Tibial nerve (tissue), 4 donors: ENCODE measurements at regions not wholly inside any gene's neighbourhood (a gene's known extent, or its start where the extent isn't known, plus 50 kb on each side); places are given as distances from the start of the nearest gene placed in this dataset.

Experiments used
- DNase-seq, 2 donors: peaks; one replicate each; pipeline ENCODE4 v3.0.0-alpha.2; 2019; ENCODE audit warnings: low spot score in 2 of 2
- H3K27ac ChIP-seq, 4 donors: fragments of 200-600 bp; sonication (generic) in 3 of 4; one replicate each; pipeline ENCODE4 v1.5.1; 2017 to 2019; ENCODE audit warnings: mild to moderate bottlenecking in 1 of 4
- H3K27me3 ChIP-seq, 2 donors: fragments of 200-600 bp; sonication (generic) in 1 of 2; one replicate each; pipeline versions ENCODE4 v1.5.1 to v1.6.0; 2017 to 2019
- H3K36me3 ChIP-seq, 3 donors: fragments of 200-600 bp; sonication (generic); one replicate each; pipeline ENCODE4 v1.5.1; 2018 to 2019
- H3K4me1 ChIP-seq, 4 donors: fragments of 200-600 bp; sonication (generic) in 3 of 4; one replicate each; pipeline ENCODE4 v1.5.1; 2017 to 2019
- H3K4me3 ChIP-seq, 4 donors: fragments of 200-600 bp; sonication (generic) in 3 of 4; one replicate each; pipeline ENCODE4 v1.5.1; 2017 to 2019; ENCODE audit warnings: mild to moderate bottlenecking in 1 of 4, moderate library complexity in 1 of 4
- H3K9me3 ChIP-seq, 4 donors: fragments of 200-600 bp; sonication (generic) in 3 of 4; one replicate each; pipeline ENCODE4 v1.5.1; 2017 to 2019
- EP300 ChIP-seq, 2 donors: sonication (generic); formaldehyde crosslinking; IDR thresholded peaks; one replicate each; pipeline ENCODE4 v1.6.1; 2017; ENCODE audit warnings: antibody characterized with exemption in 2 of 2, mild to moderate bottlenecking in 1 of 2
- POLR2A ChIP-seq, 2 donors: fragments of 450-650 bp; IDR thresholded peaks; one replicate each; pipeline ENCODE4 v1.6.1; 2017; ENCODE audit warnings: antibody characterized with exemption in 2 of 2, mild to moderate bottlenecking in 2 of 2, moderate library complexity in 2 of 2
- WGBS, 2 donors: methylation state at CpG; one replicate each; pipeline ENCODE4 v1.1.5; 2018; 5-methylcytosine and 5-hydroxymethylcytosine counted together
- TF ChIP-seq, protein P1 (sequence below), 5 experiments: fragments of 200-600 bp in 3 of 5; fragments of 450-650 bp in 2 of 5; sonication (generic) in 3 of 5; IDR thresholded peaks; one replicate each; pipeline ENCODE4 v1.5.1; 2016 to 2019; ENCODE audit warnings: antibody characterized with exemption in 5 of 5, mild to moderate bottlenecking in 3 of 5, moderate library complexity in 2 of 5

DNA sequence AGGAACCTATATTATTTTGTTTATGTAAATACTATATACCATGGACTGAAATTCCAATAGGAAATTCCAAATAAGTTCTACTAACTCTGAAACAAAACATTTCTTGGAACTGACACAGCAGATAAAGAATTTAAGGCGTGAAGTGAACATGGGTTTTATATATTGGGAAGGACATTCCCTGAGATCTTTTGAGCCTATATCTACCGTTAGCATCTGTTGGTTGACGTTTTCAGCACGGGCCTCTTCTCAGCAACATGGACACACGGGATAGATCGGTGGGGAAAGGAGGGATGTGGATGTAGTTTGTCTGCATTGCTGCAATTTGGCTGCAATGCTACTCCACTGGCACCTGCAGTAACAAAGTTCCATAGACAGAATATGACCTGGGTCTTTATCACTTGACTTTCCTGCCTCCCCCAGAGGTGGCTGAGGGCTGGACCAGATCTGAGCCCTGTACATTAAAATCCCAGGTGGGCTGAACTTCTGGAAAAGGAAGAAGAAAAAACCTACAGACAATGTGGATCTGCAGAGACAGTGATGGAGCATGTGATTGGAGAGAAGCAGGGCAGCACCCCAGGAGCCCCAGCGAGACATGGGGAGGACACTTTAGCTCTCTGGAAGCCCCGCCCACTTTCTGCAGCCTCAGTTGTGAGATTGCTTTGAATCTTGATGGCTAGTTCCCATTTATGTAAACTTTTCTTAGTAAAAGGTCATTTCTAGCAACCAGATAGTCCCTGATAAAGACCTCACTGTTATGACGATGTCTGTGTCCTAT is 91.2 kb upstream of the CPEB4 start:
- no peak overlapping the region for H3K27ac ChIP-seq
- WGBS, 2 donors = 64 to 71% methylated on average over 9 of the region's 9 CpGs
- TF ChIP-seq, protein P1, sequence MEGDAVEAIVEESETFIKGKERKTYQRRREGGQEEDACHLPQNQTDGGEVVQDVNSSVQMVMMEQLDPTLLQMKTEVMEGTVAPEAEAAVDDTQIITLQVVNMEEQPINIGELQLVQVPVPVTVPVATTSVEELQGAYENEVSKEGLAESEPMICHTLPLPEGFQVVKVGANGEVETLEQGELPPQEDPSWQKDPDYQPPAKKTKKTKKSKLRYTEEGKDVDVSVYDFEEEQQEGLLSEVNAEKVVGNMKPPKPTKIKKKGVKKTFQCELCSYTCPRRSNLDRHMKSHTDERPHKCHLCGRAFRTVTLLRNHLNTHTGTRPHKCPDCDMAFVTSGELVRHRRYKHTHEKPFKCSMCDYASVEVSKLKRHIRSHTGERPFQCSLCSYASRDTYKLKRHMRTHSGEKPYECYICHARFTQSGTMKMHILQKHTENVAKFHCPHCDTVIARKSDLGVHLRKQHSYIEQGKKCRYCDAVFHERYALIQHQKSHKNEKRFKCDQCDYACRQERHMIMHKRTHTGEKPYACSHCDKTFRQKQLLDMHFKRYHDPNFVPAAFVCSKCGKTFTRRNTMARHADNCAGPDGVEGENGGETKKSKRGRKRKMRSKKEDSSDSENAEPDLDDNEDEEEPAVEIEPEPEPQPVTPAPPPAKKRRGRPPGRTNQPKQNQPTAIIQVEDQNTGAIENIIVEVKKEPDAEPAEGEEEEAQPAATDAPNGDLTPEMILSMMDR (IDR thresholded peaks at IDR 0.05) = no peak
- TF ChIP-seq POLR2A (IDR thresholded peaks at IDR 0.05) (no peak), EP300 (IDR thresholded peaks at IDR 0.05) (no peak)

GRCh38 chr5:173798127-173798810 is 89.9 kb upstream of the CPEB4 start:
- TF ChIP-seq, protein P1 (IDR thresholded peaks at IDR 0.05) = no peak
- TF ChIP-seq EP300 (IDR thresholded peaks at IDR 0.05) = no peak
- TF ChIP-seq POLR2A (IDR thresholded peaks at IDR 0.05) = no peak
- DNase-seq = no peak
- Histone ChIP-seq H3K27ac (no peak overlapping the region), H3K4me3 (no peak overlapping the region), H3K9me3 (no peaks in the 10 kb centered on the region), H3K27me3 (no peaks in the 10 kb centered on the region), H3K36me3 (no peaks in the 10 kb centered on the region), H3K4me1 (no peaks in the 10 kb centered on the region)
- 81 to 89% methylated on average over 4 of the region's 4 CpGs for WGBS, 2 donors

More for the DNA sequence above, 91.2 kb upstream of the CPEB4 start:
- H3K4me1 ChIP-seq = no peaks in the 10 kb centered on the region
- DNase-seq = no peak
- no peak overlapping the region for H3K4me3 ChIP-seq
- H3K36me3 ChIP-seq = no peaks in the 10 kb centered on the region
- no peaks in the 10 kb centered on the region for H3K9me3 ChIP-seq
- H3K27me3 ChIP-seq = no peaks in the 10 kb centered on the region

DNA sequence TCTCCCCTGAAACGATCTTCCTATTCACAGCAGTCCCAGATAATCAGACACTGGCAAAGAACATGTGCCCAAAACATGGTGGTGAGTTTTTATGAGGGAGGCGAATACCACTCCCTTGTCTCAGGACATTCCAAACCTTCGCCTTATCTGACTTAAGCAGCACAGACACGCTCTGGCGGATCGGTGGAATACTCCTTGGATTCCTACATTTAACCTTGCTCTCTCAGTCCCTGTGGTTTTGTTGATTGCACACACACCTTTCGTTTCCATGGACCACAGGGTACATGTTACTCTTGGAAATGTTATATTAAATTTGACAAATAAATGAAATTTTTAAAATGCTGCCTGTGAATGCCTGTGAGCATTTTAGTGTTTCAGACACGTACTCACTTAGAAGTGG is 87.8 kb upstream of the CPEB4 start:
- TF ChIP-seq, protein P1 (IDR thresholded peaks at IDR 0.05) = no peak
- TF ChIP-seq POLR2A (IDR thresholded peaks at IDR 0.05) (no peak), EP300 (IDR thresholded peaks at IDR 0.05) (no peak)
- no peak for DNase-seq
- 76 to 81% methylated on average over 8 of the region's 8 CpGs for WGBS, 2 donors
- no peak overlapping the region for H3K4me3 ChIP-seq
- no peaks in the 10 kb centered on the region for H3K27me3 ChIP-seq
- no peaks in the 10 kb centered on the region for H3K9me3 ChIP-seq
- no peak overlapping the region for H3K27ac ChIP-seq
- no peaks in the 10 kb centered on the region for H3K36me3 ChIP-seq
- H3K4me1 ChIP-seq = no peaks in the 10 kb centered on the region

GRCh38 chr5:173801006-173801405 is 87.1 kb upstream of the CPEB4 start:
- Histone ChIP-seq H3K9me3 (no peaks in the 10 kb centered on the region), H3K4me3 (no peak overlapping the region), H3K36me3 (no peaks in the 10 kb centered on the region), H3K4me1 (no peaks in the 10 kb centered on the region), H3K27ac (no peak overlapping the region), H3K27me3 (no peaks in the 10 kb centered on the region)
- TF ChIP-seq EP300 (IDR thresholded peaks at IDR 0.05) (no peak), POLR2A (IDR thresholded peaks at IDR 0.05) (no peak)
- TF ChIP-seq, protein P1 (IDR thresholded peaks at IDR 0.05) = no peak
- no peak for DNase-seq
- 88 to 94% methylated on average over 8 of the region's 8 CpGs for WGBS, 2 donors

DNA sequence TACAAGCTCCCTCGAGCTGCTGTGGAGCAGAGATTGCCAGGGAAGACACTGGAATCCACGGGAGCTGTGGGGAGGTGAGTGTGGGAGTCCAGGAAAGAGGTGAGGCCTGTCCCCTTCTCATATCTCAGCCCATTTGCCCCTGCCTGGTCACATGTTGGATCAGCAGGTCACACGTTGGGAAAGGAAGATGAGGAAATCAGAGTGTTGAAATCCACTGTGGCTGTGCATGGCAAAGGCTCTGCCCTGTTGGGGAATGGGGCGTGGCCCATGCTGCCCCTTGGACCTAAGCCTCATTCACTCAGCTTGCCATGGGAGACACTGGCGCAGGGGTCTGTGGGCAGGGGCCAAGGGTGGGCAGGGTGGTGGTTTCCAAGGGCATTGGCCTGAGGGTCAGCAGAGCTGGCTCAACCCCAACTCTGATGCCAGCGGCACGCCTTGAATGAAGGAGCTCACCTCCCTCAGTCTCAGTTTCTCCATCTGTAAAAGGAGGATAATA is 85.4 kb upstream of the CPEB4 start:
- Histone ChIP-seq H3K27ac (no peak overlapping the region), H3K27me3 (no peaks in the 10 kb centered on the region), H3K9me3 (no peaks in the 10 kb centered on the region), H3K4me3 (no peak overlapping the region), H3K4me1 (no peaks in the 10 kb centered on the region), H3K36me3 (no peaks in the 10 kb centered on the region)
- peak in 1 of 2 donors; percentile 82 for TF ChIP-seq EP300 (IDR thresholded peaks at IDR 0.05)
- TF ChIP-seq POLR2A (IDR thresholded peaks at IDR 0.05) = no peak
- TF ChIP-seq, protein P1 (IDR thresholded peaks at IDR 0.05) = no peak
- peak in 1 of 2 donors; percentile 70 for DNase-seq
- 64 to 66% methylated on average over 7 of the region's 7 CpGs for WGBS, 2 donors
